DND-41 (cell line): ENCODE measurements at regions not wholly inside any gene's neighbourhood (a gene's known extent, or its start where the extent isn't known, plus 50 kb on each side); places are given as distances from the start of the nearest gene placed in this dataset.

Experiments used
- ATAC-seq: fragments of 200-7000 bp; cut with Tn5 transposase; 3 replicates; pipeline ENCODE4 v1.9.1; 2021; ENCODE audit warnings: low read depth; ENCODE audit not compliant: insufficient read depth
- DNase-seq: peaks from one replicate; pipeline ENCODE4 v3.0.0-alpha.2; 2020
- H2AFZ ChIP-seq: 2 replicates; pipeline ENCODE4 v1.6.0; 2012; ENCODE audit warnings: low read depth, low read length
- H3K27ac ChIP-seq: 2 replicates; pipeline ENCODE4 v1.5.1; 2012; ENCODE audit warnings: low read length, inconsistent platforms
- H3K27me3 ChIP-seq: fragments of 200-600 bp; sonication (generic); 2 replicates; pipeline ENCODE4 v1.6.0; 2012; ENCODE audit warnings: low read length, mild to moderate bottlenecking, inconsistent platforms; ENCODE audit not compliant: insufficient read depth, poor library complexity
- H3K36me3 ChIP-seq: 2 replicates; pipeline ENCODE4 v1.5.1; 2012; ENCODE audit warnings: low read length, inconsistent platforms; ENCODE audit not compliant: insufficient read depth
- H3K4me1 ChIP-seq: 2 replicates; pipeline ENCODE4 v1.5.1; 2012; ENCODE audit warnings: mild to moderate bottlenecking, low read length; ENCODE audit not compliant: insufficient read depth
- H3K4me2 ChIP-seq: 2 replicates; pipeline ENCODE4 v1.6.0; 2012; ENCODE audit warnings: mild to moderate bottlenecking, moderate library complexity, low read length, inconsistent platforms; ENCODE audit not compliant: insufficient read depth
- H3K4me3 ChIP-seq, 2 experiments: fragments of 200-600 bp in 1 of 2; shearing (Covaris generic) in 1 of 2; 2 replicates each; pipeline ENCODE4 v1.5.1; 2012 to 2016; ENCODE audit warnings: inconsistent platforms in 2 of 2, low read length in 2 of 2, mild to moderate bottlenecking in 2 of 2, low read depth in 1 of 2, moderate library complexity in 1 of 2
- H3K79me2 ChIP-seq: 2 replicates; pipeline ENCODE4 v1.6.0; 2012; ENCODE audit warnings: low read length, inconsistent platforms; ENCODE audit not compliant: insufficient read depth
- H3K9ac ChIP-seq: 2 replicates; pipeline ENCODE4 v1.6.0; 2012; ENCODE audit warnings: low read depth, mild to moderate bottlenecking, inconsistent platforms, low read length, moderate library complexity
- H3K9me3 ChIP-seq: 2 replicates; pipeline ENCODE4 v1.5.1; 2012; ENCODE audit warnings: low read length, moderate library complexity, mild to moderate bottlenecking, inconsistent platforms; ENCODE audit not compliant: insufficient read depth, severe bottlenecking
- H4K20me1 ChIP-seq: 2 replicates; pipeline ENCODE4 v1.6.0; 2012; ENCODE audit warnings: low read length; ENCODE audit not compliant: insufficient read depth
- CTCF ChIP-seq: IDR thresholded peaks from 2 replicates; pipeline ENCODE4 v1.5.1; 2012; ENCODE audit warnings: borderline replicate concordance, low read length, moderate library complexity, mild to moderate bottlenecking; ENCODE audit not compliant: poor library complexity, severe bottlenecking; ENCODE audit errors: extremely low read depth
- EZH2 ChIP-seq: IDR thresholded peaks from 3 replicates; pipeline ENCODE4 v1.6.1; 2012; ENCODE audit warnings: borderline replicate concordance, low read depth, mild to moderate bottlenecking, moderate library complexity, low read length, inconsistent platforms; ENCODE audit not compliant: severe bottlenecking

GRCh38 chr16:86428729-86429517 is 81.4 kb upstream of the FOXF1 start:
- no peaks in the 10 kb centered on the region; the same call in 1 of the 2 replicates for H4K20me1 ChIP-seq
- H3K27me3 ChIP-seq, result peaks cover 3% of the 10 kb centered on the region
- no peak for ATAC-seq
- no peak for TF ChIP-seq EZH2
- TF ChIP-seq CTCF, result no peak
- no peaks in the 10 kb centered on the region for H3K79me2 ChIP-seq
- no peak for DNase-seq
- no peak overlapping the region for H3K27ac ChIP-seq
- H2AFZ ChIP-seq, result no peak overlapping the region
- H3K9ac ChIP-seq, result no peak overlapping the region
- H3K4me3 ChIP-seq, result no peak overlapping the region
- H3K36me3 ChIP-seq, result no peaks in the 10 kb centered on the region
- no peaks in the 10 kb centered on the region for H3K9me3 ChIP-seq
- no peaks in the 10 kb centered on the region for H3K4me1 ChIP-seq
- no peak overlapping the region for H3K4me2 ChIP-seq

- ATAC-seq (no peak), DNase-seq (no peak)
- H3K4me2 ChIP-seq, result no peak overlapping the region
- no peak overlapping the region for H3K9ac ChIP-seq
- no peaks in the 10 kb centered on the region for H3K4me1 ChIP-seq
- no peak overlapping the region for H2AFZ ChIP-seq
- H3K27ac ChIP-seq, result no peak overlapping the region
- no peaks in the 10 kb centered on the region for H3K79me2 ChIP-seq
- no peaks in the 10 kb centered on the region for H3K9me3 ChIP-seq
- peaks cover 3% of the 10 kb centered on the region for H3K27me3 ChIP-seq
- H4K20me1 ChIP-seq, result no peaks in the 10 kb centered on the region; the same call in 1 of the 2 replicates
- TF ChIP-seq CTCF (no peak), EZH2 (no peak)
- H3K4me3 ChIP-seq, result no peak overlapping the region
- no peaks in the 10 kb centered on the region for H3K36me3 ChIP-seq
Observed at GRCh38 chr16:86429663-86430062, 80.7 kb upstream of the FOXF1 start.

- H3K4me2 ChIP-seq, result no peak overlapping the region
- peaks cover 3% of the 10 kb centered on the region for H3K27me3 ChIP-seq
- no peaks in the 10 kb centered on the region for H3K36me3 ChIP-seq
- no peaks in the 10 kb centered on the region for H3K79me2 ChIP-seq
- no peak overlapping the region for H3K4me3 ChIP-seq
- no peaks in the 10 kb centered on the region for H3K9me3 ChIP-seq
- H3K27ac ChIP-seq, result no peak overlapping the region
- no peak for ATAC-seq
- no peak overlapping the region for H3K9ac ChIP-seq
- no peak for DNase-seq
- no peak overlapping the region for H2AFZ ChIP-seq
- no peaks in the 10 kb centered on the region for H3K4me1 ChIP-seq
- no peaks in the 10 kb centered on the region; the same call in 1 of the 2 replicates for H4K20me1 ChIP-seq
- TF ChIP-seq EZH2 (no peak), CTCF (no peak)
Observed at GRCh38 chr16:86430814-86431213, 79.5 kb upstream of the FOXF1 start.
